ENCODE measurements at regions not wholly inside any gene's neighbourhood (a gene's known extent, or its start where the extent isn't known, plus 50 kb on each side); places are given as distances from the start of the nearest gene placed in this dataset.

DNA sequence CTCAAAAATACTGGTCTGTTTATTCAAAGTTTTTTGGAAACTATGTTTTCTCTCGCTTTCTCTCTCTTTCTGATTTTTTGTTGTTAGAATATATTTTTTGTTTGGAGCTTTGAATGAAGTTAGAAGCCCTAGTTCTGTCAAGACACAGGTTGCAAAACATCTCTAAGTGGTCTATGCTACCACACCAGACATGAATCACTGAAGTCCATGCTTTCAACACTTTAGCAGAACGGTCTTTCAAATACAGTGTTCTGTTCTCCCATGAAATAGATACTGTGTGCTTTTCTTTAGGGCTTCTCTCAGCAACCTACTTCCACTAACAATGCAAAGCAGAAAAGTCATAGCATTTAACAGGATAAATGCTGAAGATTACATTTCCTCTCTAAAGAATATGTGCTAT, 392.5 kb downstream of the TMEM167A start:
- TF ChIP-seq, protein P1, sequence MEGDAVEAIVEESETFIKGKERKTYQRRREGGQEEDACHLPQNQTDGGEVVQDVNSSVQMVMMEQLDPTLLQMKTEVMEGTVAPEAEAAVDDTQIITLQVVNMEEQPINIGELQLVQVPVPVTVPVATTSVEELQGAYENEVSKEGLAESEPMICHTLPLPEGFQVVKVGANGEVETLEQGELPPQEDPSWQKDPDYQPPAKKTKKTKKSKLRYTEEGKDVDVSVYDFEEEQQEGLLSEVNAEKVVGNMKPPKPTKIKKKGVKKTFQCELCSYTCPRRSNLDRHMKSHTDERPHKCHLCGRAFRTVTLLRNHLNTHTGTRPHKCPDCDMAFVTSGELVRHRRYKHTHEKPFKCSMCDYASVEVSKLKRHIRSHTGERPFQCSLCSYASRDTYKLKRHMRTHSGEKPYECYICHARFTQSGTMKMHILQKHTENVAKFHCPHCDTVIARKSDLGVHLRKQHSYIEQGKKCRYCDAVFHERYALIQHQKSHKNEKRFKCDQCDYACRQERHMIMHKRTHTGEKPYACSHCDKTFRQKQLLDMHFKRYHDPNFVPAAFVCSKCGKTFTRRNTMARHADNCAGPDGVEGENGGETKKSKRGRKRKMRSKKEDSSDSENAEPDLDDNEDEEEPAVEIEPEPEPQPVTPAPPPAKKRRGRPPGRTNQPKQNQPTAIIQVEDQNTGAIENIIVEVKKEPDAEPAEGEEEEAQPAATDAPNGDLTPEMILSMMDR (IDR thresholded peaks at IDR 0.05; ENCODE audit: insufficient read depth, low read depth, low read length): no peak
- DNase-seq (ENCODE audit: low read depth): no peak

DNA sequence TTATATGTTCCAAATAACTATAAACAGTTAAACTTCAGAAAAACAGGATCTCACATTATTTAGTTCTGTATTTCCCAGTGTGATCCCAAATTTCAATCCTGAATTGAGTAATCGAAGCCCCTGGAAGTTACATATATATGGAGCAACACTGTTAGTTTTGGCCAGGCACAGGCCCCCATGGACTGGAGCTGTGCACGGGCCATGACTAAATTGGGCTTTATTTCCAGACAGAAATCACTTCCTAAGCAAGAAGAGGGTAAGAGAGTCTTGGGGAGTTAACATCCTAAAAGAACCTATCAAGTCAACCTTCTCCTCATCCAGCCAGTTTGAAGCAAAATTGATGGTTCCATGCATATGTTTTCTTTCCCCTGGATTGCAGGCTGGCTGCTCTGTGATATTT, 393.0 kb downstream of the TMEM167A start:
- no peak overlapping the region for H3K4me3 ChIP-seq (ENCODE audit: low read depth, low read length)
- no peak for DNase-seq (ENCODE audit: low read depth)
- TF ChIP-seq, protein P1 (IDR thresholded peaks at IDR 0.05; ENCODE audit: insufficient read depth, low read depth, low read length): no peak

More for the DNA sequence above, 392.5 kb downstream of the TMEM167A start:
- no peak overlapping the region for H3K4me3 ChIP-seq (ENCODE audit: low read depth, low read length)

DNA sequence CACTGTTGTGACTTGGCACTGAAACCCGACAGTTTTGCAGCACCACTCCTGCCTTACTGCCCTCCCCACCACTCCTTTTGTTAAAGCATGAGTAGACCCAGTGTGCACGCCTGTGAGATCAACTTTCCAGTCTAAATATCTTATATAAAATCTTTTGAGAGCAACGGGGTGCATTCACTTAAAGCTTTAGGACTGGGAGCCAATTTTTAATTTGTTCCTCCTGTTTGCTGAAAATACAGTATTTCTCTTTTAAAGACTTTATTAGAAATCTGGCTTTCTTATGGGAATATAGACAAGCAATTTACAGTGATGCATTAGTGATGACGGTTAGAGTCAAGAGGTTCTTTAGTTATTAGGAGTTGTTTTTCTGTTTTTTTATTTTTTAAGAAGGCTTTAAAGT, 397.5 kb downstream of the TMEM167A start:
- no peak for DNase-seq (ENCODE audit: low read depth)
- no peak overlapping the region for H3K4me3 ChIP-seq (ENCODE audit: low read depth, low read length)
- TF ChIP-seq, protein P1 (IDR thresholded peaks at IDR 0.05; ENCODE audit: insufficient read depth, low read depth, low read length): no peak

DNA sequence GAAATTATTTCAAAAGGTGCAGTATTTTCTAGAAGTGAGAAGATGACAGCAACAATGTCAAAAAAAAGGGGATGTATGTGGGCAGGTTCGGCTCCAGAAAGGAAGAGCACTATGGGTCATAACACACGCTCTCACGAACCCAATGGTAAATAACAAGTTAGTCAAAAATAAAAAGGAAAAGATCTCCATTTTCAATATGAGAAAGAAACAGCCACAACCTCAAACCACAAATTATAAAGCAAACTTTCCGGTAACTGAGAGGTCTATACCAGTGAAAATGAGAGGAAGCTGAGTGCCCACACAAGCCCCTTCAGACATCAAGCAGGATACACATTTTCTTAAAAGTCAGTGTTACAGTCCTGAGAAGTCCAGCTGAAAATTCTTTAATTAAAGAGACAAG, 398.5 kb upstream of the RPS23 start:
- TF ChIP-seq, protein P1 (IDR thresholded peaks at IDR 0.05; ENCODE audit: insufficient read depth, low read depth, low read length): no peak
- H3K4me3 ChIP-seq (ENCODE audit: low read depth, low read length): no peak overlapping the region
- no peak for DNase-seq (ENCODE audit: low read depth)

DNA sequence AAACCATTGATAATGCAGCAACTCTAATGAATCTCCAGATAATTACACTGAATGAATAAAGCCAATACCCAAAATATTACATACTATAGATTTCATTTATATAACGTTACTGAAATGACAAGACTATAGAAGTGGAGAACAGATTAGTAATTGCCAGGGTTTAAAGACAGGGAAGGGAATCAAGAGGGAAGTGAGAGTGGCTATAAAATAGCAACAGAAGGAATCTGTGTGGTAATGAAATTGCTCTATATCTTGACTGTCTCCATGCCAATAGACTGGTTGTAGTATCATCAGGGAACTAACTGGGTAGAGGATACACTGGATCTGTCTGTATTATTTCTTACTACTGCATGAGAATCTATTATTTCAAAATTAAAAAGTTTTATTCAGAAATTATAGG, 396.5 kb upstream of the RPS23 start:
- H3K4me3 ChIP-seq (ENCODE audit: low read depth, low read length): no peak overlapping the region
- no peak for DNase-seq (ENCODE audit: low read depth)
- TF ChIP-seq, protein P1 (IDR thresholded peaks at IDR 0.05; ENCODE audit: insufficient read depth, low read depth, low read length): no peak

DNA sequence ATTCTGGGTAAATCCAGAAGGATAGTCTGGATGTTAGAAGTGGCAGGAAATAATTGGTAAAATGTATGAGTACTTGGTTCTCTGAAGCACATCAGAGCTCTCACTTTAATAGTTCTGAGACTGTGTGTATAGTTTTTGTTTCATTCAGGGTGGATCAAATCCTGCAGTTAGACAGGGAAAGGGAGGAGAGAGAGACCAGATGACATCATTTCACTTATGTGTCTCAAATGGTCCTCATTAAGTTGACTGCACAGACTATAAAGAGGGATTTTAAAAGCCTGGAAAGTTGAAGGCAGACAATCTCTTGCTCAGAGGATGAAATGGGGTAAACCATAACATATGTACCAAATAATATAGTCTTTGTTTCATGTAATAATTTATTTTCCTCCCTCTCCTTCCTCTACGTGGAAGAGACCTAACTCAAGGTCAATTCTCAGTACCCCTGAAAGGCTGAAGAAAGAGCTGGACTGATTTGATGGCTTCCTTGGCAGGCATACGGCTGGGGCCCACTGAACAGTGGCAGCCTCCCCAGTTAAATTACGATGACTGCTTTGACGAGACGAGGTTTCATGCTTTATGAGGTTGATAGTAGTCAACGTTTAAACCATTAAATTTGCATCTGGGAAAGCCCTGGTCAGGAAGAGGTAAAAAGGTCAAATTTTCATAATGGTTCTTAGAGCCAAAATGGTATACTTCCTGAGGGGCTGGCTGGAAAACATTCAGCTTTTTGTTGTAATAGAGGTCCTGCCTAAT, 395.1 kb upstream of the RPS23 start:
- TF ChIP-seq, protein P1 (IDR thresholded peaks at IDR 0.05; ENCODE audit: insufficient read depth, low read depth, low read length): no peak
- DNase-seq (ENCODE audit: low read depth): no peak
- no peak overlapping the region for H3K4me3 ChIP-seq (ENCODE audit: low read depth, low read length)

DNA sequence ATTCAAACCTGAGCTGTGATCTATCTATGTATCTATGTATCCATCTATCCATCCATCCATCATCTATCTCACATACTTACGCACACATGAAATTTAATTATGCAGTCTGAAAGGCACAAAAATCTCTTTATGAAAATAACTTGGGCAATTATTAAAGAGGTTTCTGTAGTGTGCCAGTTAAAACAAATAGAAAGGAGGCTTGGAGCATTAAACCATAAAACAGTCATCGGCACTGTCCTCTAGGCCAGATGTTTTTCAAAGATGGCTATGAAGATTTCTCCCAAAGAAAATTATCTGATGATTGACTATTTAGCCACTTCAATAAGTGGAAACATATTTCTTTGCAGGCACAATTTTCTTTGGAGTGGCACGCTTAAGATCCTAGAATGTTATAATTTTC, 392.5 kb upstream of the RPS23 start:
- no peak for DNase-seq (ENCODE audit: low read depth)
- TF ChIP-seq, protein P1 (IDR thresholded peaks at IDR 0.05; ENCODE audit: insufficient read depth, low read depth, low read length): no peak
- H3K4me3 ChIP-seq (ENCODE audit: low read depth, low read length): no peak overlapping the region
